ENCODE measurements at regions not wholly inside any gene's neighbourhood (a gene's known extent, or its start where the extent isn't known, plus 50 kb on each side); places are given as distances from the start of the nearest gene placed in this dataset.
"Not testable (repeated sequence)": the region's sequence is repeated elsewhere in the genome, so short reads cannot be mapped to it uniquely, and the experiment has no call there.

GRCh38 chr3:194189243-194189791 lies 53.4 kb downstream of the HES1 start:
- no peak for DNase-seq (ENCODE audit: low read depth in 2 of 2)

GRCh38 chr3:194191850-194192249 lies 55.9 kb downstream of the HES1 start:
- DNase-seq (ENCODE audit: low read depth in 2 of 2): not testable (repeated sequence)

GRCh38 chr3:194194051-194194756 lies 58.3 kb downstream of the HES1 start:
- no peak for DNase-seq (ENCODE audit: low read depth in 2 of 2)

GRCh38 chr3:194194757-194195085 lies 58.8 kb downstream of the HES1 start:
- no peak for DNase-seq (ENCODE audit: low read depth in 2 of 2)

- DNase-seq (ENCODE audit: low read depth in 2 of 2): no peak
Observed at GRCh38 chr3:194195611-194196010, 59.7 kb downstream of the HES1 start.

- DNase-seq (ENCODE audit: low read depth in 2 of 2): no peak
Observed at GRCh38 chr3:194196876-194197275, 60.9 kb downstream of the HES1 start.

GRCh38 chr3:194197396-194197960 lies 61.5 kb downstream of the HES1 start:
- DNase-seq (ENCODE audit: low read depth in 2 of 2): no peak

GRCh38 chr3:194197981-194198695 lies 62.2 kb downstream of the HES1 start:
- DNase-seq (ENCODE audit: low read depth in 2 of 2): no peak

- no peak for DNase-seq (ENCODE audit: low read depth in 2 of 2)
Observed at GRCh38 chr3:194198938-194199337, 63.0 kb downstream of the HES1 start.

- DNase-seq (ENCODE audit: low read depth in 2 of 2): no peak
Observed at GRCh38 chr3:194200422-194201081, 64.6 kb downstream of the HES1 start.

- no peak for DNase-seq (ENCODE audit: low read depth in 2 of 2)
Observed at GRCh38 chr3:194201953-194202666, 66.2 kb downstream of the HES1 start.

GRCh38 chr3:194203482-194204041 lies 67.6 kb downstream of the HES1 start:
- DNase-seq (ENCODE audit: low read depth in 2 of 2): no peak

GRCh38 chr3:194204042-194204987 lies 68.4 kb downstream of the HES1 start:
- DNase-seq (ENCODE audit: low read depth in 2 of 2): no peak

- DNase-seq (ENCODE audit: low read depth in 2 of 2): peak in 1 of 2 donors; percentile 11
Observed at GRCh38 chr3:194205675-194206133, 69.8 kb downstream of the HES1 start.

- DNase-seq (ENCODE audit: low read depth in 2 of 2): no peak
Observed at GRCh38 chr3:194206320-194206719, 70.4 kb downstream of the HES1 start.

- no peak for DNase-seq (ENCODE audit: low read depth in 2 of 2)
Observed at GRCh38 chr3:194208709-194209108, 72.8 kb downstream of the HES1 start.

GRCh38 chr3:194212161-194212844 lies 76.4 kb downstream of the HES1 start:
- no peak for DNase-seq (ENCODE audit: low read depth in 2 of 2)

- DNase-seq (ENCODE audit: low read depth in 2 of 2): no peak
Observed at GRCh38 chr3:194212845-194213331, 76.9 kb downstream of the HES1 start.

GRCh38 chr3:194215392-194215791 lies 79.4 kb downstream of the HES1 start:
- DNase-seq (ENCODE audit: low read depth in 2 of 2): no peak
